Karpas-422 (cell line): ENCODE measurements at regions not wholly inside any gene's neighbourhood (a gene's known extent, or its start where the extent isn't known, plus 50 kb on each side); places are given as distances from the start of the nearest gene placed in this dataset.

Source experiments
- DNase-seq: peaks from one replicate; pipeline ENCODE4 v3.0.0-alpha.2; 2015
- H2AFZ ChIP-seq: fragments of 200-600 bp; sonication (generic); 2 replicates; pipeline ENCODE4 v1.6.1; 2014; ENCODE audit warnings: antibody characterized with exemption, low read length, mixed read lengths
- H3K27ac ChIP-seq: fragments of 200-600 bp; sonication (generic); 2 replicates; pipeline ENCODE4 v1.5.1; 2014; ENCODE audit warnings: mild to moderate bottlenecking, low read length, moderate library complexity
- H3K27me3 ChIP-seq: fragments of 200-600 bp; sonication (generic); 2 replicates; pipeline ENCODE4 v1.6.1; 2014; ENCODE audit warnings: low read length, mixed read lengths
- H3K36me3 ChIP-seq: fragments of 200-600 bp; sonication (generic); 2 replicates; pipeline ENCODE4 v1.6.1; 2014; ENCODE audit warnings: low read length, mixed read lengths; ENCODE audit not compliant: insufficient read depth
- H3K4me1 ChIP-seq: fragments of 200-600 bp; sonication (generic); 2 replicates; pipeline ENCODE4 v1.6.1; 2014; ENCODE audit warnings: mild to moderate bottlenecking, low read length, mixed read lengths
- H3K4me2 ChIP-seq: fragments of 200-600 bp; sonication (generic); 2 replicates; pipeline ENCODE4 v1.6.1; 2014; ENCODE audit warnings: low read length, low read depth, mild to moderate bottlenecking; ENCODE audit not compliant: poor library complexity, severe bottlenecking
- H3K4me3 ChIP-seq: fragments of 200-600 bp; sonication (generic); 2 replicates; pipeline ENCODE4 v1.5.1; 2014; ENCODE audit warnings: mild to moderate bottlenecking, antibody characterized with exemption, low read length, mixed read lengths
- H3K79me2 ChIP-seq: fragments of 200-600 bp; sonication (generic); 2 replicates; pipeline ENCODE4 v1.6.1; 2014; ENCODE audit warnings: mild to moderate bottlenecking, low read length, mixed read lengths
- H3K9ac ChIP-seq: fragments of 200-600 bp; sonication (generic); 2 replicates; pipeline ENCODE4 v1.6.0; 2014; ENCODE audit warnings: low read length
- H3K9me2 ChIP-seq: fragments of 200-600 bp; sonication (generic), shearing (Covaris generic); replicated peaks from 2 replicates; pipeline ENCODE4 v1.6.0; 2014; ENCODE audit warnings: mild to moderate bottlenecking, low read length, moderate library complexity; ENCODE audit not compliant: insufficient read depth
- H3K9me3 ChIP-seq: fragments of 300-700, 200-600 bp; sonication (generic); 2 replicates; pipeline ENCODE4 v1.6.1; 2014; ENCODE audit warnings: low read length, mixed read lengths
- H4K20me1 ChIP-seq: fragments of 200-600 bp; sonication (generic); 2 replicates; pipeline ENCODE4 v1.6.1; 2014; ENCODE audit warnings: mild to moderate bottlenecking, antibody characterized with exemption, low read length, low read depth; ENCODE audit not compliant: insufficient read depth

DNA sequence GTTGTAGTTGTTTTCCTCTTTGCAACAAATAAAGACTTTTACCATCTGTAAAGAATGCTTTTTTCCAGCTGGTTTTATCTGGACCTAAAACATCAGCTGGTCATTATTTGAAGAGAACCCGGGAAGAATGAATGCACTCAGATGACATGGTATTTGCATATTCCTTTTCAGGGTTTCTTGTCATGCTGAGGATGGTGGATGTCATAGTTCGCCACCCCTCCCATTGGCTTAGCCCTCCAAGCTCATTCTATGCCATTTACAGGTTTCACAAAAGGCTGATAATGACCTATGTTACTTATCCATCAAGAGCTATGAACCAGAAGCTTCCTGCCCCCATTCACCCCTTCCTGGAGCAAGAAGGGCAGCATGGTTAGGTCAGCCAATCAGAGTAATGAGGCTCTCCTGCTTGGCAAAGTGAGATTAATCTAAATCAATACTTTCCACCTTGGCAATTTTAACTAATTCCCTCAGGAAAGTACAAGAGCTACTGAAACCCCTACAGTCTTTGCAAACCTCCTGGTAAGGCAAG lies 440.5 kb upstream of the TLE4 start:
- Histone ChIP-seq H2AFZ (no peak overlapping the region), H3K27ac (no peak overlapping the region), H3K9me2 (no peaks in the 10 kb centered on the region), H3K36me3 (no peaks in the 10 kb centered on the region), H3K4me1 (no peaks in the 10 kb centered on the region), H3K27me3 (no peaks in the 10 kb centered on the region), H3K9ac (no peak overlapping the region), H3K4me3 (no peak overlapping the region), H3K9me3 (no peaks in the 10 kb centered on the region), H3K4me2 (no peak overlapping the region), H4K20me1 (no peaks in the 10 kb centered on the region), H3K79me2 (no peaks in the 10 kb centered on the region)
- no peak for DNase-seq

GRCh38 chr9:79131824-79132377 lies 439.9 kb upstream of the TLE4 start:
- Histone ChIP-seq H4K20me1 (no peaks in the 10 kb centered on the region), H3K9me3 (no peaks in the 10 kb centered on the region), H3K4me1 (no peaks in the 10 kb centered on the region), H3K36me3 (no peaks in the 10 kb centered on the region), H3K4me2 (no peak overlapping the region), H2AFZ (no peak overlapping the region), H3K4me3 (no peak overlapping the region), H3K9me2 (no peaks in the 10 kb centered on the region), H3K27me3 (no peaks in the 10 kb centered on the region), H3K79me2 (no peaks in the 10 kb centered on the region), H3K27ac (no peak overlapping the region), H3K9ac (no peak overlapping the region)
- DNase-seq, result no peak

- Histone ChIP-seq H2AFZ (no peak overlapping the region), H3K9me2 (no peaks in the 10 kb centered on the region), H3K36me3 (no peaks in the 10 kb centered on the region), H3K4me3 (no peak overlapping the region), H3K79me2 (no peaks in the 10 kb centered on the region), H3K9me3 (no peaks in the 10 kb centered on the region), H3K27ac (no peak overlapping the region), H4K20me1 (no peaks in the 10 kb centered on the region), H3K27me3 (no peaks in the 10 kb centered on the region), H3K9ac (no peak overlapping the region), H3K4me1 (no peaks in the 10 kb centered on the region), H3K4me2 (no peak overlapping the region)
- peak; percentile 60 for DNase-seq
Observed at GRCh38 chr9:79134654-79135053, 437.1 kb upstream of the TLE4 start.

- H3K4me3 ChIP-seq, result no peak overlapping the region
- H3K27me3 ChIP-seq, result no peaks in the 10 kb centered on the region
- no peaks in the 10 kb centered on the region for H3K36me3 ChIP-seq
- H3K9me3 ChIP-seq, result no peaks in the 10 kb centered on the region
- no peaks in the 10 kb centered on the region for H3K9me2 ChIP-seq
- no peaks in the 10 kb centered on the region for H4K20me1 ChIP-seq
- no peak overlapping the region for H2AFZ ChIP-seq
- no peaks in the 10 kb centered on the region for H3K79me2 ChIP-seq
- H3K4me2 ChIP-seq, result no peak overlapping the region
- no peak overlapping the region for H3K27ac ChIP-seq
- H3K4me1 ChIP-seq, result no peaks in the 10 kb centered on the region
- H3K9ac ChIP-seq, result no peak overlapping the region
- DNase-seq, result no peak
Observed at GRCh38 chr9:79135681-79136415, 435.9 kb upstream of the TLE4 start.

DNA sequence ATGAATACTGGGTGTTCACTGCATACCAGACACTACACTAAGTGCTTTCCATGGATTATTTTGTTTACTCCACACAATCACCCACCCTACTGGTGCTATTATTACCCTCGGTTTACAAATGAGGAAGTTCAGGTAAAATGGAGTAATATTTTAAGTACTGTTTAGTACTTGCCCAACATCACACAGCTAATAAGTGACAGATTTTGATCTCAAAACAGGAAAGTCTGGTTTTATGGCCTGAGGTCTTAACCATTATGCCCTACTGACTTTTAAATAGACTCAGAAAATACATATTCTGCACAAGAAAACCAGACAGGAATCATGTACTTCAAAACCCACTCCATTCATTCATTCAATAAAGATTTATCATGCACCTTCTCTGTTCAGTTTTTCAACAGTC lies 431.0 kb upstream of the TLE4 start:
- H3K9ac ChIP-seq, result no peak overlapping the region
- DNase-seq, result no peak
- H3K79me2 ChIP-seq, result no peaks in the 10 kb centered on the region
- no peak overlapping the region for H3K27ac ChIP-seq
- no peaks in the 10 kb centered on the region for H3K9me3 ChIP-seq
- H4K20me1 ChIP-seq, result no peaks in the 10 kb centered on the region
- H3K9me2 ChIP-seq, result no peaks in the 10 kb centered on the region; the same call in 1 of the 2 replicates
- no peaks in the 10 kb centered on the region for H3K27me3 ChIP-seq
- no peak overlapping the region for H3K4me2 ChIP-seq
- H2AFZ ChIP-seq, result no peak overlapping the region
- H3K36me3 ChIP-seq, result no peaks in the 10 kb centered on the region
- no peak overlapping the region for H3K4me3 ChIP-seq
- H3K4me1 ChIP-seq, result no peaks in the 10 kb centered on the region

DNA sequence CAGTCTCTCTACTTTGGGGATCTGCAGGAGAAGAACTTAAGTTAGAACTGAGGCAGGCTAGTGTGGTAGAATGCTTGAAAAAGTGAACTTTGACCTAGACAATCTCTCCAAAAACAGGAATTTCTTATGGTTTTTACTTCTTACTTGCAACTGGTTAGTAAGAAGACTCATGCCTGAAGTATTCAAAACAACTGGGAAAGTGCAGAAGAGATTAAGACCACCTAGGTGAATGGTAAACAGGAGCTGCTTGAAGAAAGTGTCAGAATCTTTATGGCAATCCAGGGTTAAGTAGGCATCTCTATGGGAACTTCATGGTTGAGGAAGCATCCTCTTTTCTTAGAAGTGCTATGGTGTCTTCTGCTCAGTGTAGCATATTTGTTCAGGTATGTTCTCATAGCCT lies 428.6 kb upstream of the TLE4 start:
- no peaks in the 10 kb centered on the region for H4K20me1 ChIP-seq
- no peak overlapping the region for H3K27ac ChIP-seq
- H3K27me3 ChIP-seq, result no peaks in the 10 kb centered on the region
- H3K36me3 ChIP-seq, result no peaks in the 10 kb centered on the region
- no peak overlapping the region for H3K4me3 ChIP-seq
- DNase-seq, result no peak
- no peak overlapping the region for H3K4me2 ChIP-seq
- no peak overlapping the region for H2AFZ ChIP-seq
- H3K9me3 ChIP-seq, result no peaks in the 10 kb centered on the region
- no peaks in the 10 kb centered on the region for H3K79me2 ChIP-seq
- H3K4me1 ChIP-seq, result no peaks in the 10 kb centered on the region
- no peak overlapping the region for H3K9ac ChIP-seq
- no peaks in the 10 kb centered on the region; the same call in 1 of the 2 replicates for H3K9me2 ChIP-seq

DNA sequence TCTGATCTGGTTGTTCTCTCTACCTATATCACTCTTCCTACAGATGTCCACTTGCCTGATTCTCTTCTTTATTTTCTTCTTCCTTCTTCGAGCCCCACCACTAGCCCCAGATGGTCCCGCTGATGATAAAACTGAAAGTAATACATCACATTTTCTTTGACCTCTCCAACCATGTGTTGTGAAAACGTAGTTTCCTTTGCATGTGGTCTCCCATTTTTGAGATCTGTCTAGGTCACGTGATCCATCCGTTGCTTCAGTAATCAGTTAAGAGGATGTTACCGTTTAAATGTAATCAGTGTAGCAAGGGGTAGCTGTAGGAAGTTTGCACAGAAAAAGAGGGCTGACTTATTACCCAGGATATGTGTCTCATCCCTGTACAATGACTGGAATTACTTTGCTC lies 426.3 kb upstream of the TLE4 start:
- no peak overlapping the region for H2AFZ ChIP-seq

GRCh38 chr9:79149585-79149984 lies 422.2 kb upstream of the TLE4 start:
- H3K9ac ChIP-seq, result no peak overlapping the region
- no peaks in the 10 kb centered on the region for H3K4me1 ChIP-seq
- H3K4me2 ChIP-seq, result no peak overlapping the region
- H3K79me2 ChIP-seq, result no peaks in the 10 kb centered on the region
- no peak overlapping the region for H3K27ac ChIP-seq
- no peak overlapping the region for H2AFZ ChIP-seq
- no peaks in the 10 kb centered on the region for H3K9me3 ChIP-seq
- DNase-seq, result no peak
- H3K4me3 ChIP-seq, result no peak overlapping the region
- H4K20me1 ChIP-seq, result no peaks in the 10 kb centered on the region
- no peaks in the 10 kb centered on the region; the same call in 1 of the 2 replicates for H3K9me2 ChIP-seq
- no peaks in the 10 kb centered on the region for H3K36me3 ChIP-seq
- no peaks in the 10 kb centered on the region for H3K27me3 ChIP-seq

More for the DNA sequence above, 426.3 kb upstream of the TLE4 start:
- H3K4me3 ChIP-seq, result no peak overlapping the region
- no peaks in the 10 kb centered on the region; the same call in 1 of the 2 replicates for H3K9me2 ChIP-seq
- H3K9me3 ChIP-seq, result no peaks in the 10 kb centered on the region
- H4K20me1 ChIP-seq, result no peaks in the 10 kb centered on the region
- no peaks in the 10 kb centered on the region for H3K4me1 ChIP-seq
- H3K79me2 ChIP-seq, result no peaks in the 10 kb centered on the region
- no peak overlapping the region for H3K27ac ChIP-seq
- no peak overlapping the region for H3K9ac ChIP-seq
- H3K4me2 ChIP-seq, result no peak overlapping the region
- no peaks in the 10 kb centered on the region for H3K36me3 ChIP-seq
- no peaks in the 10 kb centered on the region for H3K27me3 ChIP-seq
- no peak for DNase-seq
